ENCODE measurements at regions not wholly inside any gene's neighbourhood (a gene's known extent, or its start where the extent isn't known, plus 50 kb on each side); places are given as distances from the start of the nearest gene placed in this dataset.
A peak's percentile ranks its signal among the peaks of the same experiment; 100 is the strongest.

GRCh38 chr22:25395915-25396314 lies 168.6 kb upstream of the GRK3 start (continued):
- TF ChIP-seq, protein P1, sequence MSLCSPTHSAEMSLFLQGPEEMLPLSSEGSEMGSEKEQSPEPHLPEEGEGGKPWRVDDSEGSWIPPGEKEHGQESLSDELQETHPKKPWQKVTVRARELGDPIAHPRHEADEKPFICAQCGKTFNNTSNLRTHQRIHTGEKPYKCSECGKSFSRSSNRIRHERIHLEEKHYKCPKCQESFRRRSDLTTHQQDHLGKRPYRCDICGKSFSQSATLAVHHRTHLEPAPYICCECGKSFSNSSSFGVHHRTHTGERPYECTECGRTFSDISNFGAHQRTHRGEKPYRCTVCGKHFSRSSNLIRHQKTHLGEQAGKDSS (CRISPR knock-in tag; IDR thresholded peaks at IDR 0.05; ENCODE audit: borderline replicate concordance, low read depth): no peak
- TF ChIP-seq JARID2 (CRISPR knock-in tag; IDR thresholded peaks at IDR 0.05; ENCODE audit: insufficient replicate concordance) (no peak), ATF7-NPFF (CRISPR knock-in tag; IDR thresholded peaks at IDR 0.05; ENCODE audit: low read depth) (no peak), ZNF564 (CRISPR knock-in tag; IDR thresholded peaks at IDR 0.05) (no peak), FOXA1 (IDR thresholded peaks at IDR 0.05) (no peak), FOXA1 (CRISPR knock-in tag; IDR thresholded peaks at IDR 0.05) (peak; percentile 74), TCF7L2 (IDR thresholded peaks at IDR 0.05; ENCODE audit: low read depth, low read length) (peak; percentile 62; the same call in 1 of the 2 replicates), TRIM24 (CRISPR knock-in tag; IDR thresholded peaks at IDR 0.05) (no peak), ZFP82 (CRISPR knock-in tag; IDR thresholded peaks at IDR 0.05; ENCODE audit: borderline replicate concordance) (no peak), CENPT (CRISPR knock-in tag; IDR thresholded peaks at IDR 0.05; ENCODE audit: low read depth) (no peak), CCAR2 (optimal IDR thresholded peaks at IDR 0.05; ENCODE audit: low read depth, low read length) (no peak), EED (CRISPR knock-in tag; IDR thresholded peaks at IDR 0.05) (no peak), THAP11 (CRISPR knock-in tag; IDR thresholded peaks at IDR 0.05) (no peak), HOXA5 (CRISPR knock-in tag; IDR thresholded peaks at IDR 0.05) (no peak), ZNF709 (CRISPR knock-in tag; IDR thresholded peaks at IDR 0.05) (no peak), ZKSCAN8 (CRISPR knock-in tag; IDR thresholded peaks at IDR 0.05; ENCODE audit: borderline replicate concordance) (no peak), NAIF1 (CRISPR knock-in tag; IDR thresholded peaks at IDR 0.05; ENCODE audit: borderline replicate concordance) (no peak), GZF1 (CRISPR knock-in tag; IDR thresholded peaks at IDR 0.05) (no peak), ZBTB38 (CRISPR knock-in tag; IDR thresholded peaks at IDR 0.05) (no peak), ZNF761 (CRISPR knock-in tag; conservative IDR thresholded peaks at IDR 0.05) (no peak), GLI4 (CRISPR knock-in tag; IDR thresholded peaks at IDR 0.05; ENCODE audit: borderline replicate concordance) (no peak), ZNF451 (CRISPR knock-in tag; IDR thresholded peaks at IDR 0.05) (no peak)
- TF ChIP-seq, protein P2, sequence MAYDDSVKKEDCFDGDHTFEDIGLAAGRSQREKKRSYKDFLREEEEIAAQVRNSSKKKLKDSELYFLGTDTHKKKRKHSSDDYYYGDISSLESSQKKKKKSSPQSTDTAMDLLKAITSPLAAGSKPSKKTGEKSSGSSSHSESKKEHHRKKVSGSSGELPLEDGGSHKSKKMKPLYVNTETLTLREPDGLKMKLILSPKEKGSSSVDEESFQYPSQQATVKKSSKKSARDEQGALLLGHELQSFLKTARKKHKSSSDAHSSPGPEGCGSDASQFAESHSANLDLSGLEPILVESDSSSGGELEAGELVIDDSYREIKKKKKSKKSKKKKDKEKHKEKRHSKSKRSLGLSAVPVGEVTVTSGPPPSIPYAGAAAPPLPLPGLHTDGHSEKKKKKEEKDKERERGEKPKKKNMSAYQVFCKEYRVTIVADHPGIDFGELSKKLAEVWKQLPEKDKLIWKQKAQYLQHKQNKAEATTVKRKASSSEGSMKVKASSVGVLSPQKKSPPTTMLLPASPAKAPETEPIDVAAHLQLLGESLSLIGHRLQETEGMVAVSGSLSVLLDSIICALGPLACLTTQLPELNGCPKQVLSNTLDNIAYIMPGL (CRISPR knock-in tag; IDR thresholded peaks at IDR 0.05; ENCODE audit: borderline replicate concordance in 1 of 2, low read depth in 1 of 2): 0 out of 4 replicates have a peak, but pooled peaks of 1 of the 2 experiments have one; percentile 19
- TF ChIP-seq, protein P3, sequence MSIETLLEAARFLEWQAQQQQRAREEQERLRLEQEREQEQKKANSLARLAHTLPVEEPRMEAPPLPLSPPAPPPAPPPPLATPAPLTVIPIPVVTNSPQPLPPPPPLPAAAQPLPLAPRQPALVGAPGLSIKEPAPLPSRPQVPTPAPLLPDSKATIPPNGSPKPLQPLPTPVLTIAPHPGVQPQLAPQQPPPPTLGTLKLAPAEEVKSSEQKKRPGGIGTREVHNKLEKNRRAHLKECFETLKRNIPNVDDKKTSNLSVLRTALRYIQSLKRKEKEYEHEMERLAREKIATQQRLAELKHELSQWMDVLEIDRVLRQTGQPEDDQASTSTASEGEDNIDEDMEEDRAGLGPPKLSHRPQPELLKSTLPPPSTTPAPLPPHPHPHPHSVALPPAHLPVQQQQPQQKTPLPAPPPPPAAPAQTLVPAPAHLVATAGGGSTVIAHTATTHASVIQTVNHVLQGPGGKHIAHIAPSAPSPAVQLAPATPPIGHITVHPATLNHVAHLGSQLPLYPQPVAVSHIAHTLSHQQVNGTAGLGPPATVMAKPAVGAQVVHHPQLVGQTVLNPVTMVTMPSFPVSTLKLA (IDR thresholded peaks at IDR 0.05): no peak
- TF ChIP-seq, protein P4, sequence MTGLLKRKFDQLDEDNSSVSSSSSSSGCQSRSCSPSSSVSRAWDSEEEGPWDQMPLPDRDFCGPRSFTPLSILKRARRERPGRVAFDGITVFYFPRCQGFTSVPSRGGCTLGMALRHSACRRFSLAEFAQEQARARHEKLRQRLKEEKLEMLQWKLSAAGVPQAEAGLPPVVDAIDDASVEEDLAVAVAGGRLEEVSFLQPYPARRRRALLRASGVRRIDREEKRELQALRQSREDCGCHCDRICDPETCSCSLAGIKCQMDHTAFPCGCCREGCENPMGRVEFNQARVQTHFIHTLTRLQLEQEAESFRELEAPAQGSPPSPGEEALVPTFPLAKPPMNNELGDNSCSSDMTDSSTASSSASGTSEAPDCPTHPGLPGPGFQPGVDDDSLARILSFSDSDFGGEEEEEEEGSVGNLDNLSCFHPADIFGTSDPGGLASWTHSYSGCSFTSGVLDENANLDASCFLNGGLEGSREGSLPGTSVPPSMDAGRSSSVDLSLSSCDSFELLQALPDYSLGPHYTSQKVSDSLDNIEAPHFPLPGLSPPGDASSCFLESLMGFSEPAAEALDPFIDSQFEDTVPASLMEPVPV (CRISPR knock-in tag; IDR thresholded peaks at IDR 0.05): no peak

All from HepG2 (cell line).